ENCODE measurements at regions not wholly inside any gene's neighbourhood (a gene's known extent, or its start where the extent isn't known, plus 50 kb on each side); places are given as distances from the start of the nearest gene placed in this dataset.
"Not testable (repeated sequence)": the region's sequence is repeated elsewhere in the genome, so short reads cannot be mapped to it uniquely, and the experiment has no call there.

- not testable (repeated sequence) for DNase-seq (ENCODE audit: low read depth); H3K4me3 ChIP-seq (ENCODE audit: low read length)
- peak; percentile 37 for TF ChIP-seq CTCF (conservative IDR thresholded peaks at IDR 0.05; ENCODE audit: low read depth, low read length)
Observed at GRCh38 chr22:16911340-16911739, 86.1 kb upstream of the XKR3 start.

- not testable (repeated sequence) for H3K4me3 ChIP-seq (ENCODE audit: low read length)
- DNase-seq (ENCODE audit: low read depth): peak; percentile 69
Observed at GRCh38 chr22:16902051-16902450, 76.8 kb upstream of the XKR3 start.

GRCh38 chr22:16901579-16901978 lies 76.4 kb upstream of the XKR3 start:
- DNase-seq (ENCODE audit: low read depth): peak; percentile 62
- H3K4me3 ChIP-seq (ENCODE audit: low read length): not testable (repeated sequence)

GRCh38 chr22:16899358-16899757 lies 74.1 kb upstream of the XKR3 start:
- peak; percentile 76 for DNase-seq (ENCODE audit: low read depth)
- H3K4me3 ChIP-seq (ENCODE audit: low read length): not testable (repeated sequence)

GRCh38 chr22:16897365-16897764 lies 72.2 kb upstream of the XKR3 start:
- not testable (repeated sequence) for DNase-seq (ENCODE audit: low read depth); H3K4me3 ChIP-seq (ENCODE audit: low read length)

- H3K4me3 ChIP-seq (ENCODE audit: low read length); DNase-seq (ENCODE audit: low read depth): not testable (repeated sequence)
Observed at GRCh38 chr22:16891892-16892291, 66.7 kb upstream of the XKR3 start.

- not testable (repeated sequence) for DNase-seq (ENCODE audit: low read depth)
Observed at GRCh38 chr22:16876339-16876738, 51.1 kb upstream of the XKR3 start.

More at GRCh38 chr22:16876339-16876738, 51.1 kb upstream of the XKR3 start:
- H3K4me3 ChIP-seq (ENCODE audit: low read length): not testable (repeated sequence)

All from retinal pigment epithelial cell (primary cell).